ENCODE measurements at regions not wholly inside any gene's neighbourhood (a gene's known extent, or its start where the extent isn't known, plus 50 kb on each side); places are given as distances from the start of the nearest gene placed in this dataset.

DNA sequence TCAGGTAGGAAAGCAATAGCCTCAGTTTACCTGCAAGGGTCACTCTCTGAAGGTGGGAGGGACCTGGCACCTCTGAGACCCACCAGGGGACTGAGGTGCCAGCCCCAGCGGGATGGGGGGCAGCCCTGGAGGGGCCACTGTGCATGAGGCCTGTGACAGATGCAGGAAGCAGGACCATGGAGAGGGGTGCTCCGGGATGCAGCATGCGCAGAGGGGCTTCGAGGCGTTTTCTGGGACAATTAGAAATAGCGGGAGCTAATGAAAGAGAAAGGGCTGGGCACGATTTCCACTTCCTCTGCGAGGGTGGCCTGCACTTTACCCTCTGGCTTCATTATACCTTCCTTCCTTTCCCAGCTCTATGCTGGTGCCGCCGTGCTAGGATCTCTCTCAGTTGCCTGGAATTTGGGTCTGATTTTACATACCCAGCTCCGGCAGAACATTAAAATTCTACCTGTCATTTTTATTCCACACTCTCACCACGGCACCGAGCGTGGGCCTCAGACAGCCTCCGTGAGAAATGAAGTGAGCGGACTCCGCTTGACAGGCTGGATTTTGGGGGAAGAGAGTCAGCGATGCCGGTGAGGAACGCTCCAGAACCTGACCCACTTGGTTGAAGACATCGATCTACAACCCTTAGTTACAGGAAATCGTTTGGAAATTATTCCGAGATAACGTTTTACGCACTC is 333.9 kb upstream of the PFKP start:
- DNase-seq (ENCODE audit: low read depth in 2 of 2): no peak

DNA sequence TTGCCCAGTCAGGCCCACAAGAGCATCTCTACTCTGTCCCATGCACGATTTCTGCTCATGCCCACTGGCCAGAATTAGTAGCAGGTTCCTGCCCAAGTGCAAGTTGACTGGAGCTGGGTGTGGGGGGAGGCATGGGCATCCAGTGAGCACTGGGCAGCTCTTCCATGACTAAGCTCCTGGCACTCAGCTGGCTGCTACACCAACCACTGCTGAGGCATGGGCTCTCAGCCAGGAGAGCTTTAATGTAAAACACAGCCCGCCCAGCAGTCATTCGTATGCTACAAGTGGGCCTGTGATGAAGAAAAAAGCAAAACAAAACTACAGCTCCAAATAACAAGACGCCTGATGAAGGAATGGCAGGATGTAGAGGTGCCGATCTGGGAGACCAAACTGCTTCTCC is 335.4 kb upstream of the PFKP start:
- DNase-seq (ENCODE audit: low read depth in 2 of 2): no peak

DNA sequence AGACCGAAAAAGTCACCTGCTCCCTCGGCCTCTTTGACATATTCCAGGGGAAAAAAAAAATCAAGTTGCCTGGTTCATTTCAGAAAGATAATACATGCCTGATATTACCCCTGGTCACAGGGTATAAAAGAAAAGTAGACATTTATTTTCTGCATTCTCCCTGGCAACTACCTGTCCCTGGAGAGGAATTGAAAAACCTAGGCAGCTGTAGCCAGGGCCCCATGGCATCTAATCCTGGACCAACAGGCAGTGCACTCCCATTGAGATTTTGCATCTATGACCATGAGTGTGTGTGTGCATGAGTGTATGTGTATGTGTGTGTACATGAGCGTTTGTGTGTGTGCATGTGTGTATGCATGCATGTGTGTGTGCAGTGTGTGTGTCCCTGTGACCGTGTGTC is 338.2 kb upstream of the PFKP start:
- DNase-seq (ENCODE audit: low read depth in 2 of 2): no peak

DNA sequence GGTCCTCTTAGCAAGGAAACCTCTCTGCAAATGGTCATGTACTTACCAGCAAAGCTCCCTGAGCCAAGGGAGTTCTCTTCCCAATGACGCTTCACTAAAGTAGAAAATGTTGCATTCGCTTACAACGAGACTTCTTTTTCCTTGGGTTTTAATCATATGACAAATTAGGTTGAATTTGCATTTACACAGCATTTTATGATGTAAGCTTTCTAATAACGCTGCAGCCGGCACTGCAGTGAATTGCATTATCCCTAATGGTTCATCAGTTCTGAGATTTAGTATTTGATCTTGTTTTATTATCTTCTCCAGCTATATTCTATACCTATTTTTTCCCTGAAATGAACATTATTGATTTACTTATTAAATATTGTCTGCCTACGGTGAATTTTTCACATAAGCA is 339.3 kb upstream of the PFKP start:
- no peak for DNase-seq (ENCODE audit: low read depth in 2 of 2)

DNA sequence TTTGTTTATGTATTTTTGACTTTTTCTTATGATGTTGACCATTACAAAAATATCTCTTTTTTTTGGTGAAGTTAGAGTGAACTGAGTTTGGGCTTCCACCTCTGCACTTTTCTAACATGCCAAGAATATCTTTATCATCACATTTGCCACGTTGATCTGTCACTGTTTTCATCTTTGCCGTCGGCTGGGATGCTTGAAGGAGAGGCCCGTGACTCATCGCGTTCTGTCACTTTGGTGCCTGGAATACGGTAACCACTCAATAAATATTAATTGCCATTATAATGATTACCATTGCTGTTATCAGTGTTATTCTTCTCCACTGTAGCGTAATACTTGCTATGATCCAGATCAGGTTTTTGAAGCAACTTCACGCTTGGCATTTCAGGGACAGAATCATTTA is 350.8 kb upstream of the PFKP start:
- DNase-seq (ENCODE audit: low read depth in 2 of 2): no peak

DNA sequence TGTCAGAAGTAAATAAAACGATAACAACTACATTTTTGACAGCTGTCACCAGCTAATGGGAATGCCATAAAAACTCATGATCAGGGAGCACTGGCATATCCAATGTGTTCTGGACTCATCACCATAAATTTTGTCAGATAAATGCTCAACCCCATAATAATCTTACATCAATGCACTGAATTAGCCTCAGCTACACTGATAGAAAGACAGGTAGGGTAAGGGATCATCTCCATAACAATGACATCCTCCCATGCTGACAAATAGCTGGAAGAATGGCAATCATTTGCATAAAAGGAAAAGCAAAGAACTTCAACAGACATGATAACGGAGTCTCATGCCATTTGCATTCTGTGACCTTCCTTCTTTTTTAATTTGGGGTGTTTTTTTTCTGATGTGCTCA is 352.8 kb upstream of the PFKP start:
- no peak for DNase-seq (ENCODE audit: low read depth in 2 of 2)

DNA sequence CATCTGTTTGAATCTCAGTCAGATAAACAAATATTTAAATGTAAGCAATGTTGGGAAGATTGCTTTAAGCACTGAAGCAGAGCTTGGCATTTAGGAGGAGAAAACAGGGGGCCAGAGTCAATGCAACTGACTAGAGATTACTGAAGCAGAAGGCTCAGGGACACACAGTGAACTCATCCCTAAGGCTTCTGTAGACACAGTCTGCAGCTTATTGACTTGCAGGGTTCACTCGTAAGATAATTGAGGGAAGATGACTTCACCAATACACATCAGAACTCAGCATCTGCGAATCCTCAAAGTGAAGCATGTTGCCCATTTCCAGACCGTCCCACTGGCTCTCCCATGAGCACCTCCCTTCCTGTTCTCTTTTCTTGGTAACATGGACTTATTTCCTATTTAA is 363.4 kb upstream of the PFKP start:
- no peak for DNase-seq (ENCODE audit: low read depth in 2 of 2)

DNA sequence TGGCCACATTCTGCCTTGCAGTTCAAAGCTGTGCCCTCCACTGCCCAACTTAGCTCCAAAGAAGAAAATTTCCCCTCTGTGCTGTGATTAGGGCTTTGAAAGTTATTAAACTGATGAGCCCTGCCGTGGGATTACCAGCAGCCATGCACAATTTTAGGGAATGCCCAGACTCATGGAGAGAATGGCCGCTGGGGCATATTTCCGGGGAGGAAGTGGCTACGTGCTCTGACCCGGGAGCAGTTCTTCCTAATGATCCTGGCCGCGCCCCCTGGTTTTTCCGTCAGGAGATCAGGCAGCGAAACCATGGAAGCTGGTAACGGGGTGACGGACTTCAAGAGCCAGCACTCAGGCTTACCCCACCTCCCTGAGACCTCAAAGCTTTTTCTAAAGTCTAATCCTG is 365.5 kb upstream of the PFKP start:
- DNase-seq (ENCODE audit: low read depth in 2 of 2): no peak

DNA sequence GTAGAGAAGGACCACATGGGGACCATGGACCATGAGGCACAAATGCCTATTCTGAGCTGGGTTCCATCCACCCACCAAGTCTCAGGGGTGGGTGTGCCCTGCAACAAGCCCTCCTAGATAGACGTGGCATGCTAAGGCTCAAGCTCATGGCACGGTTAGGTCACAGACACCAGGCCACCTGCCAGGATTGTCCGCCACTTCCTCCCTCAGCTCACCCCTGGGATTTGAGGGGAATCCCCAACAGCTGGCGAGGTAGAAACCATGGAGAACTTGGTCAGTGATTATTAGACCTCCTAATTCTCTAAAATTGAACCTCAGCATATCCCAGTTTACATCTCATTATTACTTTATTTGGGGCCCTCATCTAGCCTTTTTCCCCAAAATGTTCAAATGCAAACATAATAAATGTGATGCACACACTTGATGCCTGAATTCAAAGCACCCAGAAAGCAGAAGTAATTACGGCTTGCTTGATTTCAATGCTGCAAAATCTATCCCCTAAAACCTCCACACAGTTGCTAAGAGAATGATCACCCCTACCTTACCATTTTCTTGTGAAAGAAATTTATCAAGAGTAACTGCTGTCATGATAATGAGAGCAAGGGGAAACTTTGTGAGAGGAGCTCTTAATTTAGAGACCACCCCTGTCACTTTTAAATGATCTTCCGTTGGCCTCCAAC is 366.6 kb upstream of the PFKP start:
- no peak for DNase-seq (ENCODE audit: low read depth in 2 of 2)

DNA sequence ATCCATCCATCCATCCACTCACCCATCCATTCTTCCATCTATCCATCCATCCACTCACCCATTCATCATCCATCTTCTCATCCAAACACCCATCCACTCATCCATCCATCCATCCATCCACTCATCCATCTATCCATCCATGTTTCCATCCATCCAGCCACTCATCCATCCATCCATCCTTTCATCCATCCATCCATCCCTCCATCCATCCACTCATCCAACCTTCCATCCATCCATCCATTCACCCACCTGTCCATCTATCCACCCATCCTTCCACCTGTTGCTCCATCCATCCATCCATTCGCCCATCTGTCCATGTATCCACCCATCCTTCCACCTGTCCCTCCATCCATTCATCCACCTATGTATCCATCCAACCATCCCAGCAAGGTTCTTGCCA is 378.4 kb upstream of the PFKP start:
- DNase-seq (ENCODE audit: low read depth in 2 of 2): no peak

DNA sequence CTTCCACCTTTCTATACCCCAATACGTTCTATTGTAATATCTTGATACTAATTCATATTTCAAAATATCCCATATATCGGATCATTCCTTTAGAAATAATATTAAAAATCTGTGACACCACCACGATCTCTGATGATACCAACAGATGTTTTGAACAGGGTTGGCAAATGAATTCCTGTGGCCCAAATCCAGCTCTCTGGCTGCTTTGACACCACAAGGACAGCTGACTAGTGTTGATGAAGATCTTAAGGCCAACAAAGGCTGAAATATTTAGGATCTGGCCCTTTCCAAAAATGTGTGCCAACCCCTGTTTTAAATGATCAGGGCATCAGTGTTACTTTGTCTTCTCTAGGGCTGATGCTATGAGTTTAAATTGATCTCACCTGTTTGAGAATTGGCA is 380.7 kb upstream of the PFKP start:
- no peak for DNase-seq (ENCODE audit: low read depth in 2 of 2)

DNA sequence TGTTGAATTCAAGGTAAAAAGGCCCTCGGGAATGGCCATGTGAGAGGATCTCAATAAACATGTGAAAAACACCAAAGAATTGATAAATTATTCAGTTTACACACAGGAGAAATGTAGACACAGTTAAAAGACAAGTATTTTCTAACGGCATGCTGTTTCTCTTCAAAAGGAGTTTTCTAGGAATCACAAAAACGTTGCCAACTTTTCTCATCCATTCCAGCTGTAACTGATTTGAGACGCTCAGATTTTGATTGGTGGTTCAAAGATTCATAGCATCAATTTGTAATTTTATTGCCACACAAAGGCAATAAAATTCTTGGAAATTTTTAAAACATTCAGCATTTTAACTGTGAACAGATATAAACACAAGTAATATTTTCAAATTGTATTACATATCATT is 384.9 kb upstream of the PFKP start:
- no peak for DNase-seq (ENCODE audit: low read depth in 2 of 2)

DNA sequence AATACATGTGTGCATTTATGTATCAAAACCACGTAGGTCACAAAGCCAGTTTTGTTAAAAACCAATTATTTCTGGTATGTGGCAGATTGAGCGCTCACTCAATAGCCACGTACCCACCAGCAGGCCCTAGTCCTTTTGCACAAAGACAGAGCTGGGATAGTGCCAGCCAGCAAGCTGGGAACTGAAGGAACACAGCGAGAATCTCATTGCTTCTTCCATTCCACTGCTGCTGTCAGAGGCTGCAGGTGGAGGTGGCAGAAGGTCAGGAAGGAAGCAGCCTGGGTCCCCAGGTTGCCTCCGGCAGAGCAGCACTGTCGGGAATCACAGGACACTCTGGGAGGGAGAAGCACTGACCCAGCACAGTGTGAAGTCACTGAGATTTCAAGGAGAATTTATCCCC is 385.5 kb upstream of the PFKP start:
- no peak for DNase-seq (ENCODE audit: low read depth in 2 of 2)

DNA sequence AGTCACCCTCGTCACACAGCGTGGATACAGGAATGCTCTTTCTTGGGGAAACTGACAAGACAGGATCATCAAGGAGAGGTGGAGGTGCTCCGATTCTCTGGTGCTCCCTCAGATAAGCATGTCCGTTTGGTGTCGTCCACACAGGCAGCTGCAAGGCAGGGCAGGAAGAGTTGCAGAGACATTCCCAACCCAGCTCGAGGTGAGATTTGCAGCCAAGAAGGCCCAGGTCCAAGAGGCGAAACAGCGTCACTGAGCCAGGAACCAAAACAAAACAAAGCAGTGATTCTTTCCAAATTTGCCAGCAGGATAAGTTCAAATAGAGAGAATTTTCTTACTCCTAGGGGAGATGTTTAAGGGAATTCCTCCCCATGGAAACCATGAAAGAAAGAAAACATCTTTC is 386.5 kb upstream of the PFKP start:
- no peak for DNase-seq (ENCODE audit: low read depth in 2 of 2)

DNA sequence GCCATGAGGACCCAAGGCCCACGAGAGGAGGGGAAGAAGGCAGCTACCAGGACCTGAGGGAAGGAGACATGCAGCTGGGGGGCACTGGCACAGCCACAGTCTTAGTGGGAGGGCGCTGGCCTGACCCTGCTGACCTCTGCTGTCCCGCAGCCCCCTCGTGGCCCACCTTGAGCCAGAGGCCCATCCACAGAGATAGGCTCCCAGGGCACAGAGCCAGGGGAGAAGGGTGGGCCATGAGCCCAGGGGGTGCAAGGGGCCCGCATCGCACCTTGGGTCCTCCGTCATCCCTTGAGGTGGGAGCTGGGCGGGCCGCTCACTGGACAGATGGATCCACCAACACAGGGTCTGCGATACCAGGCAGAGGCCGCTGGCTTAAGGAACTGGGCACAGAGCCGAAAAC is 387.7 kb upstream of the PFKP start:
- DNase-seq (ENCODE audit: low read depth in 2 of 2): no peak

DNA sequence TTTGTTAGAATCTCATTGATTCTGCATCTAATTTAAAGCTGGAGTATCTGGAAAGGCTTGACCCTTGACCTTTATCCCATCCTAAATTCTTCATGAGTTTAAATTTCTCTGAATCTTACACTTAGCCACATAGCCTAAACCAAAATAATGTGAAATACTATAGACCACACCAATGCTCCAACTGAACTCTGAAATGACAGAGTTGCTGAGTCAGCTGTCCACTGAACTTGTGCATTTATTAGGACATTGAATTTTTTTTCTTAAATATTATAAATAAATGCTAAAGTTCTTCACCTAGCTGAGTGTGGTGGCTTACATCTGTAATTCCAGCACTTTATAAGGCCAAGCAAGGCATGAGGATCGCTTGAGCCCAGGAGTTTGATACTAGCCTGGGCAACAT is 390.9 kb upstream of the PFKP start:
- DNase-seq (ENCODE audit: low read depth in 2 of 2): no peak

DNA sequence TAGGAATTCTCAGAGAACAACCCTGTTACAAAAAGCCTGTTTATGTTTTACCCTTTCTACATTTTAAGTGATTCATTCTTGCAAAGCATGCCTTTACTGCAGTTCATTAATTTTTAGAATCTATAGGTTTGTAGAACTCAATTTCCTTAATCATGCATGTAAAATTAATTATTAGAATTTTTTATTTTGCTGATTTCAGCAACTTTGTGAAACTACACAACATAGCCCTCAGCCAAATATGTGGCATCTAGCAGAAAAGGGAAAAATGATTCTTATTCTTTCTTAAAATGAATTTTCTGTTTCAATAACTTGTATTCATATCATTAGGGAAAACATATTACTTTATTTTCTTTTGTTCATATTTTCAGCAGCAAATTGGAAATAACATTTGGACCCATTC is 392.9 kb upstream of the PFKP start:
- DNase-seq (ENCODE audit: low read depth in 2 of 2): no peak

DNA sequence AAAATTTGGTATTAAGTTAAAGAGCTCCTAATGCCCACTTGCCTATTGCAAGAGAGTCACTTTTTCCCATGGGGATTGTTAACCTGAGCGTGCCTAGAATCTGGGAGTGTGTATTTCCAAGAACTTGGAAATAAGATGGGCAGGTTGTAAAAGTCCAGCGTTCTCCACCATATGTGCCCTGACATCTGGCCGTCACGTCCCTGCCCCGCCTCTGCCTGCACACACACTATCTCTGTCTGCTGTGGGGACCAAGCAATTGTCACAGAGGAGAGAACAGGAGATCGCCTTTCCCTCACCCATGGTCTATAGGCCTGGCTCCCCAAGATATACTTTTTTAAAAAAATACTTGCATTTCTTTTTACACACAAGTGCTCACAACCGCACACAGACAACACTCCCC is 396.5 kb upstream of the PFKP start:
- no peak for DNase-seq (ENCODE audit: low read depth in 2 of 2)

DNA sequence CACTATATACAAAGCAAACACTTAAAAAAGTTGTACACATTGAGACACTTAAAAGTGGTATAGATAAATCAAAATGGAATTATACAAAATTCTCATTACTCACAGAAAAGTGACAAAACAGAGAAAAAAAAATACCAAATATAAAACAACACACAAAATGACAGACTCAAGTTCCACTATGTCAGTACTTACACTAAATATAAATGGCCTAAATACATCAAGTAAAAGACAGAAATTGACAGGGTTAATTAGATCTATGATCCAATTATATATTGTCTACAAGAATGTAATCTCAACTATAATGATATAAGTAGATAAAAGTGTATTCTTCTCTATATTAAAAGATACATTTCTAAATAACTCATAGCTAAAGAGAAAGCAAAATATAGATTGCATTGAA is 401.6 kb upstream of the PFKP start:
- no peak for DNase-seq (ENCODE audit: low read depth in 2 of 2)

DNA sequence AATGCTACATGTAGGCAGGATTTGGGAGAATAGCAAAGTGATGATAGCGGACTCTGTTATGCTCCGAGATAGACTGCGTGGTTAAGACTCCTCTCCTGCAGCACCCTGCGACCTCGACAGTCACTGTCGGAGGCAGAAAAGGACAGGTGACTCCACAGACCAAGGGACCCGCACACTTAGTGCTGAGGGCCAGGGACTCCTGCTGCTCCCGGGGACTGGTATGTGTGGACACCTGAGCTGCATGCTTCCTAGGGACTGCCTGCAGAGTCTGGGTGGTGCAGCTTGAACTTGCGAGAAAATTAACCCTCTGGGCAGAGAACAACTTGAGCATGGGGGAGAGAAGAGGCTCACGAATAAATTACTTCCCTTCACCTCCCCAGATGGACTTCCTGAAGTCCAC is 407.1 kb upstream of the PFKP start:
- DNase-seq (ENCODE audit: low read depth in 2 of 2): no peak

DNA sequence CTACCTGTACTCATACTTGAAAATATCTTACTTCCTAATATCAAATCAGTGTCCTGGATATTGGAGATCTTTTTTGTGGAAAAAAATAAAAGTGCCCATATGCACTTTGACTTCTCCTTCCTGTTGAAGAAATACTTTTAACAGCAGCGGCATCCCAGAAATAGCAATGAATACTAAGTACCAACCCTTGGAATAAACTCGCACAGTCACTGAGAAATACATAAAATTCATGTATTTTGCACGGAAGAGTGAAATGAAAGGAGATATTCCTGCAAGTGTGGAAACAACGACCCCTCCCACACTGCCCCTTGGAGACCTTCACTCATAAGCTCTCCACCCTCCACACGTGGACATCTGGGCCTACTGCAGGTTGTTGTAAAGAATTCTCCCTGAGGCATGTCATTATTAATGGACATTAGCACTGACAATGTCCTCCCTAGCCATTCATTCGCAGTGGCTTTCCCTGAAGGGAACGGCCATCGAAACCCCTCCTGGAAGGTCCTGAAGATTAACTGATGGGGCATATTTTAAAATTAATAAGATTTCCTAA is 407.6 kb upstream of the PFKP start:
- DNase-seq (ENCODE audit: low read depth in 2 of 2): no peak

DNA sequence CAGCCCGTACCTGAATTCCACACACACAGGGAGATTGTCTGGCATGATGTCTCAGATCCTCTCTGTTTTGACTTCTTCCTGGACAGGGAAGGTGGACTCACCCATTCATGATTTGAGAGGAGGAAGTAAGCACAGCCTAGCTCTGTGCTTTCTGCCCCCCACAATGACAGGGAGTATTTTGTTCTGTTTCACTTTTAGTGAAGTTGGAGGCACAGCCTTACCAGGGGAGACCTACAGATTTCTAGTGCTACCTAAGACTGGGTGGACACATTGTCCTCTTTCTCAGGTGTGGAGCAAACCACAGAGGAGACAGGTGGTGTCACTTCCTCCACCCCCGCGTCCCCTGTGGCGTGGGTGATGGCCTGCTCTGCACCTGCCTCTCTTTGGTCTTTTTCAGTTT is 408.6 kb upstream of the PFKP start:
- no peak for DNase-seq (ENCODE audit: low read depth in 2 of 2)

DNA sequence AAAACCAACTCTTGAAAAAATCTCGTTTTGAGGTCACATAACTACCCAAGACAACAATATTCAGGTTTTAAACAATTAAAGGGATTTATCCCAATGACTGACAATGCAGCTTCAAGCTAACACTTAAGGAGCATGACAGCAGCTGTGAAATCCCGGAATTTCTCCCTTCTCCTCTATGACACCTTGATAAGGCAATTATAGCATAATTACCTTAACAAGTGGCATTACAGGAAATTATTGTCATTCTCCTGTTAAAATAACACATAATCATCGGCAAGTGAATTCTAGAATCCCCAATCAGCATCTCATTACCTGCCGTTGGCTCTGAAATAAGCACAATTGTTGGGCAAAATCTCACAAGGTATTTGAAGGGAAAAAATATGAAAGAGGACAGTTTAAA is 417.0 kb upstream of the PFKP start:
- DNase-seq (ENCODE audit: low read depth in 2 of 2): no peak

DNA sequence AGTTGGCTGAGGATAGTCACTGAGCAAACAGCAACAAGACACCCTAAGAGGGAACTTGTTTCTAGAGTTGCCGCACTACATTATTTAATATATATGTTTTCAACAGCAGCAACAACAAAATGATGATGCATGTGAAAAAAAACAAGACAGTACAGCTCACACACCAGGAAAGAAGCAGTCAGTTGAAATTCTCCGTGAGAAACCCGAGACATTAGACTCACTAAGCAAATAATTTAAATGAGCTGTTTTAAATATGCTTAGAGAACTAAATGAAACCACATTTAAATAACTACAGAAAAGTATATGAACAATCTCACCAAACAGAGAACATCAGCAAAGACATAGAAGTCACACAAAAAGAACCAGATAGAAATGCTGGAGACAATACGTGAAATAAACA is 426.3 kb upstream of the PFKP start:
- no peak for DNase-seq (ENCODE audit: low read depth in 2 of 2)
